Left ventricle myocardium superior (tissue), 1 donor: ENCODE measurements at regions not wholly inside any gene's neighbourhood (a gene's known extent, or its start where the extent isn't known, plus 50 kb on each side); places are given as distances from the start of the nearest gene placed in this dataset.
"Not testable (repeated sequence)": the region's sequence is repeated elsewhere in the genome, so short reads cannot be mapped to it uniquely, and the experiment has no call there.

Experiments used
- ATAC-seq: fragments of 200-7000 bp; cut with Tn5 transposase; one replicate; pipeline ENCODE4 v1.9.1; 2020; ENCODE audit warnings: mild to moderate bottlenecking, moderate library complexity
- DNase-seq: peaks from one replicate; pipeline ENCODE4 v3.0.0-alpha.2; 2020
- intact Hi-C: fragments of 100-400 bp; cut with micrococcal nuclease; formaldehyde crosslinking; loops from one replicate; pipeline ENCODE4 v1.11.0; 2022
- donor health status: DM: no; HTN: yes; CAD: no; lungs with severe emphysema.

- ATAC-seq (no peak), DNase-seq (no peak)
- intact Hi-C loops: no loop called here
Measured at GRCh38 chr5:5764246-5764645, 341.8 kb downstream of the ICE1 start.

- no peak for DNase-seq
- no peak for ATAC-seq
- intact Hi-C loops: no loop called here
Measured at GRCh38 chr5:5756762-5757161, 334.3 kb downstream of the ICE1 start.

- no peak for DNase-seq
- no peak for ATAC-seq
- intact Hi-C loops: no loop called here
Measured at GRCh38 chr5:5755888-5756287, 333.4 kb downstream of the ICE1 start.

GRCh38 chr5:5752844-5753243, 330.4 kb downstream of the ICE1 start:
- intact Hi-C loops: no loop called here
- DNase-seq (no peak), ATAC-seq (peak; percentile 17)

- intact Hi-C loops: no loop called here
- DNase-seq (no peak), ATAC-seq (no peak)
Measured at GRCh38 chr5:5751987-5752386, 329.5 kb downstream of the ICE1 start.

GRCh38 chr5:5751498-5751897, 329.0 kb downstream of the ICE1 start:
- DNase-seq (no peak), ATAC-seq (no peak)
- intact Hi-C loops: no loop called here

- ATAC-seq (no peak), DNase-seq (no peak)
- intact Hi-C loops: no loop called here
Measured at GRCh38 chr5:5741418-5741817, 318.9 kb downstream of the ICE1 start.

- DNase-seq (no peak), ATAC-seq (no peak)
- intact Hi-C loops: no loop called here
Measured at GRCh38 chr5:5739490-5739945, 317.0 kb downstream of the ICE1 start.

GRCh38 chr5:5738797-5739489, 316.5 kb downstream of the ICE1 start:
- no peak for DNase-seq
- no peak for ATAC-seq
- intact Hi-C loops: no loop called here

GRCh38 chr5:5736007-5736406, 313.5 kb downstream of the ICE1 start:
- intact Hi-C loops: no loop called here
- no peak for DNase-seq
- no peak for ATAC-seq

- intact Hi-C loops, ATAC-seq, DNase-seq: not testable (repeated sequence)
Measured at GRCh38 chr5:5733058-5733457, 310.6 kb downstream of the ICE1 start.

GRCh38 chr5:5726401-5726800, 303.9 kb downstream of the ICE1 start:
- no peak for ATAC-seq
- DNase-seq: no peak
- intact Hi-C loops: no loop called here

- intact Hi-C loops: no loop called here
Measured at GRCh38 chr5:5721881-5722280, 299.4 kb downstream of the ICE1 start.

GRCh38 chr5:5719292-5719691, 296.8 kb downstream of the ICE1 start:
- ATAC-seq (no peak), DNase-seq (no peak)

More at GRCh38 chr5:5721881-5722280, 299.4 kb downstream of the ICE1 start:
- ATAC-seq (no peak), DNase-seq (no peak)

GRCh38 chr5:5716665-5717064, 294.2 kb downstream of the ICE1 start:
- intact Hi-C loops: no loop called here
- no peak for DNase-seq
- no peak for ATAC-seq

More at GRCh38 chr5:5719292-5719691, 296.8 kb downstream of the ICE1 start:
- intact Hi-C loops: no loop called here

- ATAC-seq (no peak), DNase-seq (no peak)
- intact Hi-C loops: no loop called here
Measured at GRCh38 chr5:5711592-5711991, 289.1 kb downstream of the ICE1 start.

GRCh38 chr5:5711112-5711511, 288.6 kb downstream of the ICE1 start:
- DNase-seq: no peak
- ATAC-seq: no peak
- intact Hi-C loops: no loop called here

- ATAC-seq: peak; percentile 24
Measured at GRCh38 chr5:5710471-5710870, 288.0 kb downstream of the ICE1 start.

GRCh38 chr5:5708367-5708919, 286.0 kb downstream of the ICE1 start:
- no peak for DNase-seq
- intact Hi-C loops: no loop called here
- no peak for ATAC-seq

More at GRCh38 chr5:5710471-5710870, 288.0 kb downstream of the ICE1 start:
- intact Hi-C loops: no loop called here
- DNase-seq: no peak

GRCh38 chr5:5705010-5705409, 282.5 kb downstream of the ICE1 start:
- ATAC-seq: no peak
- DNase-seq: no peak
- intact Hi-C loops: no loop called here

GRCh38 chr5:5704352-5704751, 281.9 kb downstream of the ICE1 start:
- intact Hi-C loops: no loop called here

More at GRCh38 chr5:5704352-5704751, 281.9 kb downstream of the ICE1 start:
- no peak for ATAC-seq
- no peak for DNase-seq
